Activated T-cell treated with anti-CD3 and anti-CD28 coated beads, Interleukin-2, amount 50 U/mL, for 4 hours (primary cell): ENCODE measurements at regions not wholly inside any gene's neighbourhood (a gene's known extent, or its start where the extent isn't known, plus 50 kb on each side); places are given as distances from the start of the nearest gene placed in this dataset.

ENCODE experiments used
- ATAC-seq, 2 donors: fragments of 200-7000 bp; cut with Tn5 transposase; one replicate each; pipeline ENCODE4 v1.10.0; 2021
- DNase-seq: peaks from one replicate; pipeline ENCODE4 v3.0.0-alpha.2; 2020
- H3K27me3 Mint-ChIP-seq: one replicate; pipeline ENCODE4 v1.8.0; 2021; ENCODE audit warnings: low read depth, mixed read lengths
- H3K36me3 Mint-ChIP-seq: one replicate; pipeline ENCODE4 v1.8.0; 2022; ENCODE audit warnings: mixed read lengths; ENCODE audit not compliant: insufficient read depth
- H3K4me1 Mint-ChIP-seq: one replicate; pipeline ENCODE4 v1.8.0; 2021; ENCODE audit warnings: low read depth, mixed read lengths
- H3K4me3 Mint-ChIP-seq: one replicate; pipeline ENCODE4 v1.8.0; 2021; ENCODE audit warnings: mild to moderate bottlenecking, moderate library complexity, mixed read lengths
- H3K9me3 Mint-ChIP-seq: one replicate; pipeline ENCODE4 v1.8.0; 2021; ENCODE audit warnings: mixed read lengths

GRCh38 chr13:47226516-47226915 is 329.7 kb upstream of the HTR2A start:
- H3K4me3 Mint-ChIP-seq, result no peak overlapping the region
- no peaks in the 10 kb centered on the region for H3K4me1 Mint-ChIP-seq
- no peak for DNase-seq
- ATAC-seq, result no peak
- H3K27me3 Mint-ChIP-seq, result no peaks in the 10 kb centered on the region
- no peaks in the 10 kb centered on the region for H3K36me3 Mint-ChIP-seq
- H3K9me3 Mint-ChIP-seq, result peaks cover 21% of the 10 kb centered on the region

GRCh38 chr13:47220453-47221140 is 323.7 kb upstream of the HTR2A start:
- Mint-ChIP-seq H3K4me3 (no peak overlapping the region), H3K9me3 (peaks cover 3% of the 10 kb centered on the region), H3K36me3 (no peaks in the 10 kb centered on the region), H3K4me1 (no peaks in the 10 kb centered on the region), H3K27me3 (no peaks in the 10 kb centered on the region)
- no peak for DNase-seq
- ATAC-seq, result no peak

GRCh38 chr13:47218611-47219010 is 321.8 kb upstream of the HTR2A start:
- no peak for ATAC-seq
- Mint-ChIP-seq H3K9me3 (no peaks in the 10 kb centered on the region), H3K27me3 (no peaks in the 10 kb centered on the region), H3K4me1 (no peaks in the 10 kb centered on the region), H3K4me3 (no peak overlapping the region), H3K36me3 (no peaks in the 10 kb centered on the region)
- no peak for DNase-seq

GRCh38 chr13:47216176-47216822 is 319.4 kb upstream of the HTR2A start:
- DNase-seq, result no peak
- H3K27me3 Mint-ChIP-seq, result no peaks in the 10 kb centered on the region
- no peak for ATAC-seq
- H3K9me3 Mint-ChIP-seq, result no peaks in the 10 kb centered on the region
- no peaks in the 10 kb centered on the region for H3K4me1 Mint-ChIP-seq
- H3K4me3 Mint-ChIP-seq, result no peak overlapping the region
- no peaks in the 10 kb centered on the region for H3K36me3 Mint-ChIP-seq

GRCh38 chr13:47215736-47216135 is 318.9 kb upstream of the HTR2A start:
- H3K4me3 Mint-ChIP-seq, result no peak overlapping the region
- DNase-seq (no peak), ATAC-seq (no peak)
- no peaks in the 10 kb centered on the region for H3K4me1 Mint-ChIP-seq
- no peaks in the 10 kb centered on the region for H3K9me3 Mint-ChIP-seq
- no peaks in the 10 kb centered on the region for H3K36me3 Mint-ChIP-seq
- H3K27me3 Mint-ChIP-seq, result no peaks in the 10 kb centered on the region

- no peak overlapping the region for H3K4me3 Mint-ChIP-seq
- no peak for ATAC-seq
- H3K9me3 Mint-ChIP-seq, result no peaks in the 10 kb centered on the region
- no peaks in the 10 kb centered on the region for H3K4me1 Mint-ChIP-seq
- no peaks in the 10 kb centered on the region for H3K36me3 Mint-ChIP-seq
- no peaks in the 10 kb centered on the region for H3K27me3 Mint-ChIP-seq
- DNase-seq, result no peak
Measured at GRCh38 chr13:47213047-47213446, 316.2 kb upstream of the HTR2A start.

GRCh38 chr13:47211106-47211505 is 314.3 kb upstream of the HTR2A start:
- H3K4me3 Mint-ChIP-seq, result no peak overlapping the region

GRCh38 chr13:47206111-47206510 is 309.3 kb upstream of the HTR2A start:
- DNase-seq (no peak), ATAC-seq (no peak)
- H3K36me3 Mint-ChIP-seq, result no peaks in the 10 kb centered on the region
- H3K9me3 Mint-ChIP-seq, result peaks cover 5% of the 10 kb centered on the region
- H3K27me3 Mint-ChIP-seq, result no peaks in the 10 kb centered on the region
- H3K4me3 Mint-ChIP-seq, result no peak overlapping the region
- no peaks in the 10 kb centered on the region for H3K4me1 Mint-ChIP-seq

More at GRCh38 chr13:47211106-47211505, 314.3 kb upstream of the HTR2A start:
- ATAC-seq (no peak), DNase-seq (no peak)
- no peaks in the 10 kb centered on the region for H3K27me3 Mint-ChIP-seq
- no peaks in the 10 kb centered on the region for H3K4me1 Mint-ChIP-seq
- H3K9me3 Mint-ChIP-seq, result no peaks in the 10 kb centered on the region
- H3K36me3 Mint-ChIP-seq, result no peaks in the 10 kb centered on the region

GRCh38 chr13:47190696-47191305 is 293.9 kb upstream of the HTR2A start:
- no peak for ATAC-seq
- Mint-ChIP-seq H3K27me3 (peaks cover 2% of the 10 kb centered on the region), H3K4me1 (no peaks in the 10 kb centered on the region), H3K9me3 (peaks cover 3% of the 10 kb centered on the region), H3K36me3 (no peaks in the 10 kb centered on the region), H3K4me3 (no peak overlapping the region)
- no peak for DNase-seq

GRCh38 chr13:47188802-47189201 is 291.9 kb upstream of the HTR2A start:
- Mint-ChIP-seq H3K27me3 (peaks cover 2% of the 10 kb centered on the region), H3K9me3 (peaks cover 3% of the 10 kb centered on the region), H3K4me3 (no peak overlapping the region), H3K4me1 (no peaks in the 10 kb centered on the region), H3K36me3 (no peaks in the 10 kb centered on the region)
- ATAC-seq, result no peak
- DNase-seq, result no peak

GRCh38 chr13:47186471-47186870 is 289.6 kb upstream of the HTR2A start:
- DNase-seq, result no peak
- no peaks in the 10 kb centered on the region for H3K4me1 Mint-ChIP-seq
- peaks cover 7% of the 10 kb centered on the region for H3K27me3 Mint-ChIP-seq
- no peak overlapping the region for H3K4me3 Mint-ChIP-seq
- H3K36me3 Mint-ChIP-seq, result no peaks in the 10 kb centered on the region
- ATAC-seq, result no peak
- H3K9me3 Mint-ChIP-seq, result peaks cover 3% of the 10 kb centered on the region

GRCh38 chr13:47184321-47184720 is 287.5 kb upstream of the HTR2A start:
- Mint-ChIP-seq H3K9me3 (peaks cover 3% of the 10 kb centered on the region), H3K27me3 (peaks cover 7% of the 10 kb centered on the region), H3K4me1 (no peaks in the 10 kb centered on the region), H3K4me3 (no peak overlapping the region), H3K36me3 (no peaks in the 10 kb centered on the region)
- no peak for DNase-seq
- no peak for ATAC-seq

- Mint-ChIP-seq H3K27me3 (peaks cover 5% of the 10 kb centered on the region), H3K9me3 (no peaks in the 10 kb centered on the region), H3K4me1 (no peaks in the 10 kb centered on the region), H3K36me3 (no peaks in the 10 kb centered on the region), H3K4me3 (no peak overlapping the region)
- ATAC-seq (no peak), DNase-seq (no peak)
Measured at GRCh38 chr13:47179321-47179720, 282.5 kb upstream of the HTR2A start.

GRCh38 chr13:47178090-47178950 is 281.5 kb upstream of the HTR2A start:
- Mint-ChIP-seq H3K4me1 (no peaks in the 10 kb centered on the region), H3K27me3 (peaks cover 3% of the 10 kb centered on the region), H3K36me3 (no peaks in the 10 kb centered on the region), H3K4me3 (no peak overlapping the region), H3K9me3 (no peaks in the 10 kb centered on the region)
- DNase-seq (no peak), ATAC-seq (no peak)
